Neural cell (in vitro differentiated cells): ENCODE measurements at regions not wholly inside any gene's neighbourhood (a gene's known extent, or its start where the extent isn't known, plus 50 kb on each side); places are given as distances from the start of the nearest gene placed in this dataset.

Experiments
- EP300 ChIP-seq: fragments of 450-650 bp; conservative IDR thresholded peaks from 2 replicates; pipeline ENCODE4 v1.6.1; 2014; ENCODE audit warnings: antibody characterized with exemption, mild to moderate bottlenecking, moderate library complexity; ENCODE audit not compliant: poor library complexity, severe bottlenecking
- EZH2 ChIP-seq: fragments of 200-600, 300-800 bp; shearing (Covaris generic), sonication (generic); IDR thresholded peaks from 2 replicates; pipeline ENCODE4 v1.6.1; 2014; ENCODE audit warnings: antibody characterized with exemption, low read length, borderline replicate concordance, mild to moderate bottlenecking; ENCODE audit not compliant: insufficient read depth, poor library complexity, severe bottlenecking
- MXI1 ChIP-seq: fragments of 450-650 bp; conservative IDR thresholded peaks from 2 replicates; pipeline ENCODE4 v1.6.1; 2014; ENCODE audit warnings: antibody characterized with exemption, mild to moderate bottlenecking; ENCODE audit not compliant: poor library complexity, severe bottlenecking
- POLR2AphosphoS5 ChIP-seq: IDR thresholded peaks from 2 replicates; pipeline ENCODE4 v1.6.1; 2012
- RAD21 ChIP-seq: fragments of 450-650 bp; conservative IDR thresholded peaks from 2 replicates; pipeline ENCODE4 v1.6.1; 2014; ENCODE audit warnings: antibody characterized with exemption, mild to moderate bottlenecking, moderate library complexity
- TAF1 ChIP-seq: IDR thresholded peaks from 2 replicates; pipeline ENCODE4 v1.6.1; 2012; ENCODE audit warnings: low read depth
- TF ChIP-seq, protein P1 (sequence below): fragments of 450-650 bp; IDR thresholded peaks from 2 replicates; pipeline ENCODE4 v1.5.1; 2014; ENCODE audit warnings: antibody characterized with exemption, mild to moderate bottlenecking, moderate library complexity; ENCODE audit not compliant: poor library complexity, severe bottlenecking
- TF ChIP-seq, protein P2 (sequence below): IDR thresholded peaks from 2 replicates; pipeline ENCODE4 v1.6.1; 2012; ENCODE audit warnings: borderline replicate concordance

DNA sequence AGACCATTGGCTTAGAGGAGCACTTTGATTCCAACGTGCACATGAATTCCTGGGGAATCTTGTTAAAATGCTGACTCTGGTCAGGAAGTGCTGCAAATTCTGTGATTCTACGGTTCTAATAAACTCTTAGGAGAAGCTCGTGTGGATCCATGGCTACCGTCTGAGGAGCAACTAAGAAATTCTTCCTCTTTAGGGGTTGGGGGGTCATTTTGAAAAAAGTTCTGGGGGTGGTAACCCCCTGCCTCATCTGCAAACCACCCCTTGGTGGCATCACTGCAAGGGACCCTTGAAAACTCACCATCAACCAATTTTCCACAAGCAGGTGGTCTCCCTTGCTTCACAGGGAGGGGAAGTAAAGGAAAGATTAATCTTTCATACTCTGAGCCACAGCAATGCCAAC is 52.2 kb upstream of the IGF1R start:
- TF ChIP-seq, protein P1, sequence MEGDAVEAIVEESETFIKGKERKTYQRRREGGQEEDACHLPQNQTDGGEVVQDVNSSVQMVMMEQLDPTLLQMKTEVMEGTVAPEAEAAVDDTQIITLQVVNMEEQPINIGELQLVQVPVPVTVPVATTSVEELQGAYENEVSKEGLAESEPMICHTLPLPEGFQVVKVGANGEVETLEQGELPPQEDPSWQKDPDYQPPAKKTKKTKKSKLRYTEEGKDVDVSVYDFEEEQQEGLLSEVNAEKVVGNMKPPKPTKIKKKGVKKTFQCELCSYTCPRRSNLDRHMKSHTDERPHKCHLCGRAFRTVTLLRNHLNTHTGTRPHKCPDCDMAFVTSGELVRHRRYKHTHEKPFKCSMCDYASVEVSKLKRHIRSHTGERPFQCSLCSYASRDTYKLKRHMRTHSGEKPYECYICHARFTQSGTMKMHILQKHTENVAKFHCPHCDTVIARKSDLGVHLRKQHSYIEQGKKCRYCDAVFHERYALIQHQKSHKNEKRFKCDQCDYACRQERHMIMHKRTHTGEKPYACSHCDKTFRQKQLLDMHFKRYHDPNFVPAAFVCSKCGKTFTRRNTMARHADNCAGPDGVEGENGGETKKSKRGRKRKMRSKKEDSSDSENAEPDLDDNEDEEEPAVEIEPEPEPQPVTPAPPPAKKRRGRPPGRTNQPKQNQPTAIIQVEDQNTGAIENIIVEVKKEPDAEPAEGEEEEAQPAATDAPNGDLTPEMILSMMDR: no peak
- TF ChIP-seq, protein P2, sequence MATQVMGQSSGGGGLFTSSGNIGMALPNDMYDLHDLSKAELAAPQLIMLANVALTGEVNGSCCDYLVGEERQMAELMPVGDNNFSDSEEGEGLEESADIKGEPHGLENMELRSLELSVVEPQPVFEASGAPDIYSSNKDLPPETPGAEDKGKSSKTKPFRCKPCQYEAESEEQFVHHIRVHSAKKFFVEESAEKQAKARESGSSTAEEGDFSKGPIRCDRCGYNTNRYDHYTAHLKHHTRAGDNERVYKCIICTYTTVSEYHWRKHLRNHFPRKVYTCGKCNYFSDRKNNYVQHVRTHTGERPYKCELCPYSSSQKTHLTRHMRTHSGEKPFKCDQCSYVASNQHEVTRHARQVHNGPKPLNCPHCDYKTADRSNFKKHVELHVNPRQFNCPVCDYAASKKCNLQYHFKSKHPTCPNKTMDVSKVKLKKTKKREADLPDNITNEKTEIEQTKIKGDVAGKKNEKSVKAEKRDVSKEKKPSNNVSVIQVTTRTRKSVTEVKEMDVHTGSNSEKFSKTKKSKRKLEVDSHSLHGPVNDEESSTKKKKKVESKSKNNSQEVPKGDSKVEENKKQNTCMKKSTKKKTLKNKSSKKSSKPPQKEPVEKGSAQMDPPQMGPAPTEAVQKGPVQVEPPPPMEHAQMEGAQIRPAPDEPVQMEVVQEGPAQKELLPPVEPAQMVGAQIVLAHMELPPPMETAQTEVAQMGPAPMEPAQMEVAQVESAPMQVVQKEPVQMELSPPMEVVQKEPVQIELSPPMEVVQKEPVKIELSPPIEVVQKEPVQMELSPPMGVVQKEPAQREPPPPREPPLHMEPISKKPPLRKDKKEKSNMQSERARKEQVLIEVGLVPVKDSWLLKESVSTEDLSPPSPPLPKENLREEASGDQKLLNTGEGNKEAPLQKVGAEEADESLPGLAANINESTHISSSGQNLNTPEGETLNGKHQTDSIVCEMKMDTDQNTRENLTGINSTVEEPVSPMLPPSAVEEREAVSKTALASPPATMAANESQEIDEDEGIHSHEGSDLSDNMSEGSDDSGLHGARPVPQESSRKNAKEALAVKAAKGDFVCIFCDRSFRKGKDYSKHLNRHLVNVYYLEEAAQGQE: no peak
- TF ChIP-seq EZH2 (no peak), POLR2AphosphoS5 (no peak), EP300 (no peak), RAD21 (no peak), TAF1 (no peak), MXI1 (no peak)
